ENCODE measurements at regions not wholly inside any gene's neighbourhood (a gene's known extent, or its start where the extent isn't known, plus 50 kb on each side); places are given as distances from the start of the nearest gene placed in this dataset.

GRCh38 chr5:86507574-86507973, 110.2 kb upstream of the COX7C start (continued):
- TF ChIP-seq ZC3H4 (CRISPR knock-in tag; IDR thresholded peaks at IDR 0.05; ENCODE audit: borderline replicate concordance) = no peak
- peak; percentile 39 for TF ChIP-seq ATF3 (IDR thresholded peaks at IDR 0.05)
- no peak for TF ChIP-seq ATF3 (CRISPR knock-in tag; conservative IDR thresholded peaks at IDR 0.05)
- TF ChIP-seq ZBED1 (IDR thresholded peaks at IDR 0.05) = no peak
- peak; percentile 62 for TF ChIP-seq NFE2 (IDR thresholded peaks at IDR 0.05; ENCODE audit: low read depth)
- TF ChIP-seq JUND (IDR thresholded peaks at IDR 0.05; ENCODE audit: borderline replicate concordance, low read depth, low read length) = no peak
- 0 out of 3 replicates have a peak, but pooled peaks have one; percentile 42 for TF ChIP-seq JUND (tag; IDR thresholded peaks at IDR 0.05; ENCODE audit: borderline replicate concordance, low read depth, low read length)
- TF ChIP-seq C11orf30 (IDR thresholded peaks at IDR 0.05; ENCODE audit: low read depth) = peak; percentile 64
- no peak for TF ChIP-seq BCLAF1 (IDR thresholded peaks at IDR 0.05; ENCODE audit: borderline replicate concordance in 1 of 2, control insufficient read depth in 1 of 2, low read depth in 2 of 2, low read length in 1 of 2)
- TF ChIP-seq GTF2E2 (tag; IDR thresholded peaks at IDR 0.05) = no peak
- TF ChIP-seq ZNF76 (CRISPR knock-in tag; IDR thresholded peaks at IDR 0.05; ENCODE audit: borderline replicate concordance) = no peak
- TF ChIP-seq NCOR1 (IDR thresholded peaks at IDR 0.05) = no peak
- TF ChIP-seq ZNF316 (IDR thresholded peaks at IDR 0.05) = peak; percentile 63; the same call in 1 of the 2 replicates
